ENCODE measurements at regions not wholly inside any gene's neighbourhood (a gene's known extent, or its start where the extent isn't known, plus 50 kb on each side); places are given as distances from the start of the nearest gene placed in this dataset.
A peak's percentile ranks its signal among the peaks of the same experiment; 100 is the strongest.

DNA sequence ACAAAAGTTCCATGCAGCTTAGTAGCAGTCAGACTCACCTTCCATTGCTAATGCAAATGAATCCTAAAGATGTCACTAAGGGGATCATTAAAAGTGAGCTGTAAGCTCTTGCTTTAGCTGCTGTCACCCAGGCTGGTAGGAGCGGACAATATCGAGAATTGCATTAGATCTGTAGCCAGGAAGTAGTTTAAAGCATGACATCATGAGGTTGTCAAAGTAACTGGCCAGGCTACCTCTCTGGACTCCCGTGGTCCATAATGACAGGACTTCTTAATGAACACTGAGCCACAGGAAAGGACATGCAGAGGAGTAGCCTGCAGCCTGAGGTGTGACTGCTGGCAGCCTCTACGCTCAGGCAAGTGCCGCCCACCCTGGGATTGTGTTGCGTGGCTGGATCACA is 522.3 kb upstream of the NBEA start:
- Histone ChIP-seq H3K4ac (ENCODE audit: low read depth, low read length) (no peak overlapping the region), H3K9ac (ENCODE audit: low read depth, low read length) (no peak overlapping the region), H3K56ac (ENCODE audit: extremely low read depth, insufficient read depth, low read length) (no peak overlapping the region), H3K4me3 (ENCODE audit: insufficient read depth, low read depth, low read length) (no peak overlapping the region), H3K4me2 (ENCODE audit: low read depth, low read length) (no peak overlapping the region), H3K14ac (replicated peaks; ENCODE audit: low read depth, low read length) (no peak overlapping the region), H3K18ac (ENCODE audit: low read depth, low read length) (no peak overlapping the region), H3K9me1 (ENCODE audit: insufficient read depth, low read length) (no peaks in the 10 kb centered on the region), H4K5ac (ENCODE audit: low read depth, low read length) (no peak overlapping the region), H4K20me1 (ENCODE audit: insufficient read depth, low read length) (no peaks in the 10 kb centered on the region), H2BK120ac (ENCODE audit: low read depth, low read length) (no peak overlapping the region), H3K4me1 (ENCODE audit: control insufficient read depth, insufficient read depth, low read length) (no peaks in the 10 kb centered on the region), H3K9me3 (ENCODE audit: control insufficient read depth, insufficient read depth, low read length) (no peaks in the 10 kb centered on the region), H3K79me1 (ENCODE audit: low read depth in 1 of 2, low read length in 2 of 2) (no peaks in the 10 kb centered on the region), H4K8ac (ENCODE audit: low read depth in 2 of 2, low read length in 2 of 2) (no peak overlapping the region), H3K27me3 (ENCODE audit: control insufficient read depth, insufficient read depth, low read length) (no peaks in the 10 kb centered on the region), H2BK5ac (ENCODE audit: low read depth, low read length, poor library complexity, severe bottlenecking) (no peak overlapping the region), H3K36me3 (ENCODE audit: control insufficient read depth, insufficient read depth, low read length) (no peaks in the 10 kb centered on the region), H2BK20ac (ENCODE audit: low read depth, low read length) (no peak overlapping the region), H2AFZ (replicated peaks; ENCODE audit: low read length, poor library complexity) (peak overlapping the region; percentile 56), H3K23ac (ENCODE audit: low read depth, low read length) (no peak overlapping the region), H2BK15ac (ENCODE audit: low read depth, low read length) (no peak overlapping the region), H2AK9ac (replicated peaks; ENCODE audit: low read depth, low read length, poor library complexity) (no peak overlapping the region), H2AK5ac (ENCODE audit: low read depth, low read length) (no peak overlapping the region; the same call in 1 of the 2 replicates), H3K27ac (ENCODE audit: insufficient read depth, low read length) (no peak overlapping the region), H4K91ac (ENCODE audit: insufficient read depth, low read depth, low read length) (no peak overlapping the region)
- TF ChIP-seq MAFK (IDR thresholded peaks at IDR 0.05; ENCODE audit: low read depth, low read length) (no peak), FOS (IDR thresholded peaks at IDR 0.05; ENCODE audit: low read depth, low read length) (no peak), RFX5 (IDR thresholded peaks at IDR 0.05; ENCODE audit: low read depth, low read length) (no peak), POLR2A (IDR thresholded peaks at IDR 0.05; ENCODE audit: low read depth, low read length) (no peak), NFE2L2 (IDR thresholded peaks at IDR 0.05; ENCODE audit: low read depth, low read length) (no peak), SMC3 (IDR thresholded peaks at IDR 0.05; ENCODE audit: low read depth, low read length) (no peak), RAD21 (IDR thresholded peaks at IDR 0.05; ENCODE audit: low read length) (no peak), CEBPB (IDR thresholded peaks at IDR 0.05; ENCODE audit: low read depth, low read length) (no peak), CHD1 (IDR thresholded peaks at IDR 0.05; ENCODE audit: low read depth, low read length) (no peak), MAZ (IDR thresholded peaks at IDR 0.05; ENCODE audit: borderline replicate concordance, low read depth, low read length) (no peak), RCOR1 (IDR thresholded peaks at IDR 0.05; ENCODE audit: insufficient replicate concordance, low read length) (no peak), BHLHE40 (IDR thresholded peaks at IDR 0.05; ENCODE audit: low read depth, low read length) (no peak), MXI1 (IDR thresholded peaks at IDR 0.05; ENCODE audit: borderline replicate concordance, low read depth, low read length) (no peak)
- TF ChIP-seq, protein P1, sequence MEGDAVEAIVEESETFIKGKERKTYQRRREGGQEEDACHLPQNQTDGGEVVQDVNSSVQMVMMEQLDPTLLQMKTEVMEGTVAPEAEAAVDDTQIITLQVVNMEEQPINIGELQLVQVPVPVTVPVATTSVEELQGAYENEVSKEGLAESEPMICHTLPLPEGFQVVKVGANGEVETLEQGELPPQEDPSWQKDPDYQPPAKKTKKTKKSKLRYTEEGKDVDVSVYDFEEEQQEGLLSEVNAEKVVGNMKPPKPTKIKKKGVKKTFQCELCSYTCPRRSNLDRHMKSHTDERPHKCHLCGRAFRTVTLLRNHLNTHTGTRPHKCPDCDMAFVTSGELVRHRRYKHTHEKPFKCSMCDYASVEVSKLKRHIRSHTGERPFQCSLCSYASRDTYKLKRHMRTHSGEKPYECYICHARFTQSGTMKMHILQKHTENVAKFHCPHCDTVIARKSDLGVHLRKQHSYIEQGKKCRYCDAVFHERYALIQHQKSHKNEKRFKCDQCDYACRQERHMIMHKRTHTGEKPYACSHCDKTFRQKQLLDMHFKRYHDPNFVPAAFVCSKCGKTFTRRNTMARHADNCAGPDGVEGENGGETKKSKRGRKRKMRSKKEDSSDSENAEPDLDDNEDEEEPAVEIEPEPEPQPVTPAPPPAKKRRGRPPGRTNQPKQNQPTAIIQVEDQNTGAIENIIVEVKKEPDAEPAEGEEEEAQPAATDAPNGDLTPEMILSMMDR (conservative IDR thresholded peaks at IDR 0.05; ENCODE audit: low read depth, low read length), result no peak
- ChIA-PET CTCF (no interaction called here), POLR2A (ENCODE audit: unreplicated experiment) (no interaction called here)
- WGBS, 2 experiments (ENCODE audit: extremely low coverage in 2 of 2, insufficient read length in 1 of 2), result 80% methylated on average over 2 of the region's 6 CpGs; no CpG with 5 or more reads in 1 of the 2 experiments
- BruUV-seq (replicated peaks), result no TSS peak
- no peak for ATAC-seq (ENCODE audit: low read depth)
- intact Hi-C loops (cut with micrococcal nuclease), result no loop called here
- dilution Hi-C loops (cut with HindIII; ENCODE audit: low sequenced_read_pairs, unreplicated experiment), result no loop called here
- no peak for DNase-seq
- in situ Hi-C loops (cut with MboI; ENCODE audit: low sequenced_read_pairs), result no loop called here

Measured in IMR-90 (cell line).